Fibroblast of pulmonary artery (primary cell): ENCODE measurements at regions not wholly inside any gene's neighbourhood (a gene's known extent, or its start where the extent isn't known, plus 50 kb on each side); places are given as distances from the start of the nearest gene placed in this dataset.

Experiments used
- DNase-seq: peaks from one replicate; pipeline ENCODE4 v3.0.0-alpha.2; 2010; ENCODE audit warnings: low read depth
- H3K4me3 ChIP-seq: replicated peaks from 2 replicates; pipeline ENCODE4 v1.5.1; 2011; ENCODE audit warnings: low read depth, mild to moderate bottlenecking, control low read depth, low read length, moderate library complexity
- CTCF ChIP-seq: IDR thresholded peaks from 2 replicates; pipeline ENCODE4 v1.5.1; 2011; ENCODE audit warnings: mild to moderate bottlenecking, control low read depth, low read length, inconsistent platforms; ENCODE audit errors: missing control alignments

- no peak overlapping the region for H3K4me3 ChIP-seq
- no peak for TF ChIP-seq CTCF
- DNase-seq, result no peak
Measured at GRCh38 chr5:158180407-158180806, 321.5 kb upstream of the CLINT1 start.

GRCh38 chr5:158179271-158179670 lies 320.3 kb upstream of the CLINT1 start:
- H3K4me3 ChIP-seq, result no peak overlapping the region
- DNase-seq, result no peak
- no peak for TF ChIP-seq CTCF

- no peak overlapping the region for H3K4me3 ChIP-seq
- DNase-seq, result no peak
- TF ChIP-seq CTCF, result no peak
Measured at GRCh38 chr5:158178535-158178934, 319.6 kb upstream of the CLINT1 start.

GRCh38 chr5:158177146-158177545 lies 318.2 kb upstream of the CLINT1 start:
- DNase-seq, result no peak
- no peak overlapping the region for H3K4me3 ChIP-seq
- no peak for TF ChIP-seq CTCF

GRCh38 chr5:158175934-158176481 lies 317.1 kb upstream of the CLINT1 start:
- no peak for TF ChIP-seq CTCF
- H3K4me3 ChIP-seq, result no peak overlapping the region
- DNase-seq, result no peak

- DNase-seq, result peak; percentile 73
- peak; percentile 89 for TF ChIP-seq CTCF
- H3K4me3 ChIP-seq, result no peak overlapping the region
Measured at GRCh38 chr5:158174918-158175851, 316.2 kb upstream of the CLINT1 start.
